Mucosa of gallbladder (tissue), 1 donor: ENCODE measurements at regions not wholly inside any gene's neighbourhood (a gene's known extent, or its start where the extent isn't known, plus 50 kb on each side); places are given as distances from the start of the nearest gene placed in this dataset.

Experiments
- DNase-seq: peaks from one replicate; pipeline ENCODE4 v3.0.0-alpha.2; 2020; ENCODE audit warnings: low spot score
- donor health status: DM: no; HTN: no; CAD: no.

DNA sequence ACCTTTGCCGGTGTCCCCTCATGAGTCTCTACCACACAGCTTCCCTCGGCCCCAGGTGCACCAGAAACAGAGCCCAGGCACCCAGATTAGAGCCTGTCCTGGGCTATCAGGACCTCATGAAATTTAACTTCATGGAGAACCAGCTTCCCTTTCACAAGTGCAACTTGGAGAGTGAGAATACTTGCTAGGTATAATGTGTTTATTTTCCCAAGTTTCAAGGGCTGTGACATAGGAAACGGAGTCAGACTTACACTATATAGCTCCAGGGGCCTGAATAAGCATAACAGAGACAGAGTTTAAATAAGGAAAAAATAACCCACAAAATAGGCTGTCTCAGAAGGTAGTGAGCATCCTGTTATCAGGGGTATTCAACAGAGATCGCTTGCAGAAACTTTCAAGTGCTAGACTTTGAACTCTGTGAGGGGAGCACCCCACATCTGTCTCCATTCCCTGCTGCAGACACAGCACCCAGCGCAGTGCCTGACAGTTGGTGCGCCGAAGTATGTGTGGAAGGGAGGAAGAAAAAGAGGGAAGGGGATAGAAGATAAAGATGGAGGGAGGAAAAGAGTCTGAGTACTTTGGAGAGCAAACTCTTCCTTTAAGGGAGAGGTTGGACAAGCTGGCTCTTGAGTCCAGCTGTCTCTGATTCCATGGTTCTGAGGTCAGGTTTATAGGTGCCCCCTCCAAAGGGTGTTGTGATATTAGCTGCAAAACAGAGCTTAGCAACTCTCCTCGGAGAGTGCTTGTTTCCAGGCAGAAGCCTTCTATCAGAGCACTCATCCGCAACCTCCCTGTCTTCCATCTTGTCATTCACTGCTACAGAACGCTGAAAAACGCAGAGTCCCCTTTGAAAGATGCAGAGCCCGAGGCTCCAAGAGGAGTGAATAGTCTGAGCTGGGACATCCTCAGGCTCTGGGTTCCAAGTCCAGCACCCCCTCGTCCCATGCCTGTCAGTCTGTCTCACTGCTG is 84.8 kb downstream of the CPN2 start:
- DNase-seq = no peak

DNA sequence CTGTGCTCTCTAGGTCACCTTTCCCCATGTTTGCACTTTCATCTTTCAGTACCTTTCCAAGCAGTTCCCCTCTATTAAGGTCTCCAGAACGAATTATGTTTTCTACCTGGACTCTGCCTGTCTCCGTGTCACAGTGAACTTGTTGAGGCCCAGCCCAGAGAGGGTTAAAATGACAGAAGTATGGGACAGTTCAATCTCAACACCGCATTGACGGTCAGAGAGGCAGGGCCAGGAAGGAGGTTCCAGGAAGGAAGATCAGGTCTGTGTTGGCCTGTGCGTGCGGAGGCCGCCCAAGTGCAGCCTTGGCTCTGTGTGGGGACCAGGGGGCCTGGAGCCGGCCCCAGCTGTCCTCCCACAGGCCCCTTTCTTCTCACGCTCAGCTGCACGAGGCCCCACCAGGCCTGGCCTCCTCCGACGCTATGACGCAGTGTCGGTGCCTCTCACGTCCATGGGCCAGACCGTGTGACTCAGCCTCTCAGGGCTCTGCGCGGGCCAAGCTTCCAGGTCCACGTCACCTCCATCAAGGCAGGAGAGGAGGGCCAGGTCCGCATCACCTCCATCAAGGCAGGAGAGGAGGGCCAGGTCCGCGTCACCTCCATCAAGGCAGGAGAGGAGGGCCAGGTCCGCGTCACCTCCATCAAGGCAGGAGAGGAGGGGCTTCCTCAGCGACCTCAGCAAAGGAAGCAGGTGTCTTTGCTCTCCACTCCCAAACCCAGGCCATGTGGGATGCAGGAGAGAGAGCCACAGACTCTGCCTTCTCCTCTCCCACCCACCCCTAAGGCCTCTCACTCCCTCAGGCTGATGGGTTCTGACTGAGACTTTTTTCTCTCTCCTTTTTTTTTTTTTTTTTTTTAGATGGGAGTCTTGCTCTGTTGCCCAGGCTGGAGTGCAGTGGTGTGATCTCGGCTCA is 83.1 kb downstream of the CPN2 start:
- no peak for DNase-seq

DNA sequence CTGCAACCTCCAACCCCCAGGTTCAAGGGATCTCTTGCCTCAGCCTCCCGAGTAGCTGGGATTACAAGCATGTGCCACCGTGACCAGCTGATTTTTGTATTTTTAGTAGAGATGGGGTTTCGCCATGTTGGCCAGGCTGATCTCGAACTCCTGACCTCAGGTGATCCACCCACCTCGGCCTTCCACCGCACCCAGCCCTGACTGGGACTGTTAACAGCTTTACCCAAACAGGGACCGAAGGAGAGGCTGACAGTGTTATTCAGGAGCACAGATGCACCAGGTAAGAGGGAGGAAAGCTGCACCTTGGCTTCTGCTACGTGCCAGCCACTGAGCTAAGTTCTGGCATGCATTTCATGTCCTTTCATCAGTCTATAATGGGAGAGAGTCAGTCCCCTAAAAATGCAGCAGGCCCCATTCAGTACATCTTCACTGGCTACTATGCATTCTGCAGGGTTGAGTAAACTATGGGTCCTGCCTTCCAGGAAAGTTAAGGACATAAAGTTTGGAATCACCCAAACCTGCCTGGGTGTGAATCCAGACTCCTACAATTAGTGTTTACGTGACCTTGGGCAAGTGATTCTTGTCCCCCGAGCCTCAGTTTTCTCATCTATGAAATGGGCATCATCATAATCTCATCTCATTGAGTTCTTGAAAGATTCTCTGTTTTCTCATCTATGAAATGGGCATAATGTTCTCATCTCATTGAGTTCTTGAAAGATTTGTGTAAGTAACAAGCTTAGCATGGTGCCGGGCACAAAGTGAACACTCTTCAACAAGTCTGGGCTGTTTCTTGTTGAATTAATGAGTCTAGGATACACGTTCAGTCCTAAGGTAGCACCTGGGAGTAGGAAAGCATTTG is 82.2 kb downstream of the CPN2 start:
- DNase-seq = no peak

DNA sequence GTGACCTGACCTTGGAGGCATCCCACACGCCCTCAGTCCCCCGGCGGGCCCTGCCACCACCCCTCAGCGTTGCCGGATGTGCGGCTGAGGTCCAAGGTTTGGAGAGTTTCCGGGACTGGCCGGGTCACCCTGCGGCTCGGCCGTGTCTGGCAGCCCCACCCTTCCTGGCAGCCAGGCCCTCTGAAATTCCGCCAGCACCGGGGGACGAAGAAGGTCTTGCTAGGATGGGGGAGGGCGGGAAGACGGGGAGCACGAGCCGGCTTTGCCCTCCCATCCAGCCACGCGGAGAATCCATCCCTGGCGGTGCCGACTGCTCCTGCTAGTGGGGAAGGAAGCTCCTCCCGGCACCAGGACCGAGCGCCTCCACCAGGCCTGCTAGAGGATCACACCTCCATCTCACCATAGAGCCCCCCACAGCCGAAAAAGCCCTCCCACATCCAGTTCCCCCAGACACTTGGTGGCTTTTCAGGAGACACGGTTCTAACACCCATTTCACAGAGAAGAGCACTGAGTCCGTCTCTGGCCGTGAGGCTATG is 81.5 kb downstream of the CPN2 start:
- peak; percentile 77 for DNase-seq

- peak; percentile 90 for DNase-seq
These were observed 80.3 kb downstream of the CPN2 start for GRCh38 chr3:194270627-194271459.

DNA sequence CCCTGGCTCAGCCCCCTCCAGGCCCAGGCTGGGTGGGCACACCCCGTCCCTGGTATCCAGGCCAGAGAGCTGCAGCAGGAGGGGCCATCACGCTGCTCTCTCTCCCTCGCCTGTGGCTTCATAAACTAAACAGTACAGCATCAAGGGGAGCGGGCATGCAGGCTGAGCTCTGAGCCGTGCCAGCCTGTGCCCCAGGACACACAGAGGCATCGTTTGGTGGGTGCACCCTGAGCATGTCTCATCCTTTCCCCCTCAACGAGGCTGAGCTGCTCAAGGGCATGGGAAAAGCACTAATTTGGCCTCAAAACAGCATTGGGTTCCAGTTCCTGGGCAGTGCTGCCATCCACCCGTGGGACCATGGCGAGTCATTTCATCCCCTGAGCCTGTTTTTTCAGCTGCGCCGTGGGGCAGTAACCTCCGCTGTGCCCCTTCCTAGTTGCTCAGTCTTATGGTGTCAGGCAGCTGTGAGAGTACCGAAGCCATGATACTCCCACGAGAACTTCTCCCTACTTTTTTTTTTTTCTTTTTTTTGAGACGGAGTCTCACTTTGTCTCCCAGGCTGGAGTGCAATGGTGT is 79.6 kb downstream of the CPN2 start:
- DNase-seq = no peak

DNA sequence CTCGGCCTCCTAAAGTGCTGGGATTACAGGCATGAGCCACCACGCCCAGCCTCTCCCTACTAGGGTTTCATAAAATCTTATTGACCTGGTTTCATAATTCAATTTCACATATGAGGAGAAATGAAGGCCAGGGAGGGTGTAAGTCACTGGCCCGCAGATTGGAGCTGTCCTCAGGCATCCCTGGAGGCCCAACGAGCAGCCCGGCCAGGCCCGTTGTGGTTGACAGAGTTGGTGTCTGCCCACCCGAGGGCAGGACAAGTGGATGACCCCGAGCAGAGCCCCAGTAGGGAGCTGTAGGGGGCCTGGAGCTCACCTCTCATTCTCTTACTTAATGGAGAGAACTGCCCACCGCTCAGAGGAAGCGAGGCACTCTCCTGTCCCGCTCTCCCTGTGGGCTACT is 78.9 kb downstream of the CPN2 start:
- DNase-seq = no peak

- DNase-seq = no peak
These were observed 78.0 kb downstream of the CPN2 start for GRCh38 chr3:194272861-194273742.

DNA sequence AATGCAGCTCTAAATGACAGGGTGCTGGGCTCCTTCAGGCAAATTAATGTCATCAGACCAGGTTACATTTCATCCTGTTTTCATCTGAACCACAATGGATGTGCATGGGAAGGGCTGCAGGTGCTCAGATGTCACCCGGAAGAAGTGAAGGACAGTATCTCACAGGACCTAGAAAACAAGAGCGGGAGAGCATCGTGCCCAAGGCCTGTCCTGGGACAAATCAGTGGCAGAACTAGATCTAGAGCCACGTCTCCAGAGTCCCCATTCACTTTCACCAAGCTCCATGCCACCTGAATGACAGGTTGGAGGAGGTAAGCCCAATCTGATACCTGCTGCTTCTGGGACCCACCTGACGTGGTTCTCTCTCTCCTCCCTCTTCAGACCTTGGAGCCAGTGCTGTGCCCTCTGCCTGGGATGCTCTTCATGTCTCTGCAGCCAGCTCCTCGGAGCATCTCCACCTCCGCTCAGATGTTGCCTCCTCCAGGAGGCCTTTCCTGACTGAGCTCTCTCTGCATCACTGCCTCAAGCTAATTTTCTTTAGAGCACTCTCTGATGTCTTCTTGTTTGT is 77.3 kb downstream of the CPN2 start:
- DNase-seq = no peak

DNA sequence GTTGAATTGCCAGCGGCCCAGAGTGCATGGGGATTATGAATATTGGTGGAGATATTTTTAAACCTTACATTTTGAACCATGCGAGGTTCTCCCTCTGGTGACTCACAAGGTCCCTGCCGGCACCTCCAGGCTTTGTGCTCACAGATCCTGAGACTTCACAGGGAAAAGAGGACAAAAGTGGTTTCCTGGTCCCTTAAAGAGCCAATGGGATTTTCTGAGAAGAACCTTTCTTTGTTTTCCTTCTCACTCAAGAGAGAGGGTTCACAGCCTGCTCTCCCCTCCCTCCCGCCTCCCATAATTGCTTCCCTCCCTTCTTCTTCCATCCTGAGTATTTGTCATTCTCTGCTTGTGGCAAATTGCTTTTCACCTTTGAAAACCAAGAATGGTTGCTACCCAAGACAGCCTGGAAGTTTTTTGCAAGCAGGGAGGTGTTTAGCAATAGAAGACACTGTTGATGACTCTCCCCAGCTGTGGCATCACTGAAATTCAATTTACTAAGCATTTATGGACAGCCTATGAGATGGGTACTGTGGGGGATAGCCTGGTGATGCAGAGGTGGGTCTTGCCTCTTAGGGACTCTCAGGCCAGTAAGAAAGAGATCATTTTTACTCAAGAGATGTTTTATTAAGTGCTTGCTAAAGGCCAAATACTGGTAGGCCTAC is 76.6 kb downstream of the CPN2 start:
- no peak for DNase-seq

- no peak for DNase-seq
These were observed 75.8 kb downstream of the CPN2 start for GRCh38 chr3:194275291-194275690.

GRCh38 chr3:194275721-194276120 is 75.4 kb downstream of the CPN2 start:
- no peak for DNase-seq

- no peak for DNase-seq
These were observed 74.4 kb downstream of the CPN2 start for GRCh38 chr3:194276768-194277103.

DNA sequence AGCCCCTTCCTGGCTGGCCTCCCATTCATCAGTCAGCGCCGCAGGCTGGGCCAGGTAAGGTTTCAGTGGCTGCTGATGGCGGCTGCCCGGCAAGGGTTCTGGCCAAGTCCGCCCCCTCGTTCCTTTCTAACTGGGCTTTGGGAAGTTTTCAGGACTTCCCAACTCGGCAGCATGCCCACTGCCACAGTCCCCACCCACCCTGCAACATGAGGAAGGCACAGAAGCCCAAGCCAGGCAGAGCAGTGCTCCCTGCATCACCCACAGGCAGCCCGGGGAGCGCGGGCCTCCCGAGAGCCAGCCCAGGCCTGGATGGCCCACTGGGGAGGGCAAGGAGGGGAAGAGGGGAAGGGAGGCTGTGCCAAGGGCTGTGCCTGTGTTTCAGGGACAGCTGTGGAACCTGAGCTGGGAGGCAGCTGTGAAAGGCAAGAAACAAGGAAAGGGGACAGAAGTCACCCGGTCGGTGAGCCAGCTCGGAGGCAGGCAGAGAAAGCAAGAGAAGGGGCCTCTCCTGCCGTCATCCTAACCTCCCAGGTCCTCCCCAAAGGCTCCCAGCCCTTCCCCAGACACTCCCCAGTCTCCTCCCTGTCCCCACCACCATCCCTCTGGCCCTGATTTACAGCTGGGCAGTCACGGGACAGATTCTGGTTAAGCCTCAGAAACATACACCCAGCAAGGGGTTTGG is 73.9 kb downstream of the CPN2 start:
- DNase-seq = no peak

- DNase-seq = no peak
These were observed 73.4 kb downstream of the CPN2 start for GRCh38 chr3:194277786-194278130.

DNA sequence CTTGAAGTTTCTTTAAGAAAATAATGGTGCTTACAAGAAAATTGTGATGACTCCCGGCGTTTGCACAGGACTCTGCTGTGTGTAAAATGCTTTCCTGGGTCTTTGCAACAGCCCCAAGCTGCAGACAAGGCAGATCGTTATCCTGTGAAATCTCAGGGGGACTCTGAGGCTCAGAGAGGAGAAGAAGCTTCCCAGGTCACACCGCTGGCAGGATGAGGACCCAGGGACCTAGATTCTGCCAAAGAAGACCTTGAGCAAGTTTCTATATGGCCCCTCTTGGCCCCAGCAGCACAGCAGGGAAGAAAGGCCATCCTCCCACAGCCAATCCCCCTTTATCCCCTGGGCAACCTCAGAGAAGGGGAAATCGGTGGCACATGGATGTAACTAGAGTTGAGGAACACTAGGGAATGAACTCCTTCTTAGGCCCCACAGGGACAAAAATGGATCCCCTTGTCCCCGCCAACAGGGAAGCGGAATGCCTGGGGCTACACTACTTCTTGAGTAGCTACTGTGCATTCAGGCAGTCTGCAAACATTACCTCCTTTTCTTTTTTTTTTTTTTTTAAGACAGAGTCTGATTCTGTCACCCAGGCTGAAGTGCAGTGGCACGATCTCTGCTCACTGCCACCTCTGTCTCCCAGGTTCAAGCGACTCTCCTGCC is 72.8 kb downstream of the CPN2 start:
- no peak for DNase-seq

GRCh38 chr3:194279101-194279500 is 72.0 kb downstream of the CPN2 start:
- DNase-seq = no peak
